ENCODE measurements at regions not wholly inside any gene's neighbourhood (a gene's known extent, or its start where the extent isn't known, plus 50 kb on each side); places are given as distances from the start of the nearest gene placed in this dataset.

- TF ChIP-seq USF2 (IDR thresholded peaks at IDR 0.05; ENCODE audit: low read depth, low read length) (no peak), RCOR1 (IDR thresholded peaks at IDR 0.05; ENCODE audit: insufficient replicate concordance, low read length) (no peak), SMC3 (IDR thresholded peaks at IDR 0.05; ENCODE audit: low read depth, low read length) (no peak), MAFK (IDR thresholded peaks at IDR 0.05; ENCODE audit: low read depth, low read length) (no peak), RAD21 (IDR thresholded peaks at IDR 0.05; ENCODE audit: low read length) (no peak)
These were observed 822.4 kb downstream of the PCDH18 start (continued) for GRCh38 chr4:136709897-136710296.

- intact Hi-C loops (cut with micrococcal nuclease) = no loop called here
- no peak overlapping the region for H3K4ac ChIP-seq (ENCODE audit: low read depth, low read length)
- H3K18ac ChIP-seq (ENCODE audit: low read depth, low read length) = no peak overlapping the region
- POLR2A ChIA-PET (ENCODE audit: unreplicated experiment) = no interaction called here
- H2BK5ac ChIP-seq (ENCODE audit: low read depth, low read length, poor library complexity, severe bottlenecking) = no peak overlapping the region
- no peak overlapping the region for H3K9ac ChIP-seq (ENCODE audit: low read depth, low read length)
- H2BK15ac ChIP-seq (ENCODE audit: low read depth, low read length) = no peak overlapping the region
- CTCF ChIA-PET = no interaction called here
- in situ Hi-C loops (cut with MboI; ENCODE audit: low sequenced_read_pairs) = no loop called here
- no peak overlapping the region for H2AK5ac ChIP-seq (ENCODE audit: low read depth, low read length)
- H3K14ac ChIP-seq (replicated peaks; ENCODE audit: low read depth, low read length) = no peak overlapping the region
- WGBS, 2 experiments (ENCODE audit: extremely low coverage in 2 of 2, insufficient read length in 1 of 2) = no CpG with 5 or more reads among the region's 7 CpGs
- H4K5ac ChIP-seq (ENCODE audit: low read depth, low read length) = no peak overlapping the region
- H2BK120ac ChIP-seq (ENCODE audit: low read depth, low read length) = no peak overlapping the region
- no peak overlapping the region for H3K27ac ChIP-seq (ENCODE audit: insufficient read depth, low read length)
- no peak overlapping the region for H3K23ac ChIP-seq (ENCODE audit: low read depth, low read length)
- dilution Hi-C loops (cut with HindIII; ENCODE audit: low sequenced_read_pairs, unreplicated experiment) = no loop called here
- TF ChIP-seq NFE2L2 (IDR thresholded peaks at IDR 0.05; ENCODE audit: low read depth, low read length) (no peak), SMC3 (IDR thresholded peaks at IDR 0.05; ENCODE audit: low read depth, low read length) (no peak), RAD21 (IDR thresholded peaks at IDR 0.05; ENCODE audit: low read length) (no peak)
- no peaks in the 10 kb centered on the region for H3K79me1 ChIP-seq (ENCODE audit: low read depth in 1 of 2, low read length in 2 of 2)
- H3K27me3 ChIP-seq (ENCODE audit: control insufficient read depth, insufficient read depth, low read length) = no peaks in the 10 kb centered on the region
- H4K91ac ChIP-seq (ENCODE audit: insufficient read depth, low read depth, low read length) = no peak overlapping the region
- H2BK20ac ChIP-seq (ENCODE audit: low read depth, low read length) = no peak overlapping the region
- no peak overlapping the region for H3K4me2 ChIP-seq (ENCODE audit: low read depth, low read length)
- no peaks in the 10 kb centered on the region for H3K9me3 ChIP-seq (ENCODE audit: control insufficient read depth, insufficient read depth, low read length)
- ATAC-seq (ENCODE audit: low read depth) (no peak), DNase-seq (no peak)
- H2AK9ac ChIP-seq (replicated peaks; ENCODE audit: low read depth, low read length, poor library complexity) = no peak overlapping the region
- H3K56ac ChIP-seq (ENCODE audit: extremely low read depth, insufficient read depth, low read length) = no peak overlapping the region
- no TSS peak for BruUV-seq (replicated peaks)
- no peak overlapping the region for H3K4me3 ChIP-seq (ENCODE audit: insufficient read depth, low read depth, low read length)
- H3K4me1 ChIP-seq (ENCODE audit: control insufficient read depth, insufficient read depth, low read length) = no peaks in the 10 kb centered on the region; the same call in 1 of the 2 replicates
- no peaks in the 10 kb centered on the region for H4K20me1 ChIP-seq (ENCODE audit: insufficient read depth, low read length)
- H3K9me1 ChIP-seq (ENCODE audit: insufficient read depth, low read length) = no peaks in the 10 kb centered on the region
- no peak overlapping the region for H4K8ac ChIP-seq (ENCODE audit: low read depth in 2 of 2, low read length in 2 of 2)
- H3K36me3 ChIP-seq (ENCODE audit: control insufficient read depth, insufficient read depth, low read length) = no peaks in the 10 kb centered on the region
- H2AFZ ChIP-seq (replicated peaks; ENCODE audit: low read length, poor library complexity) = no peak overlapping the region
These were observed 825.4 kb downstream of the PCDH18 start for GRCh38 chr4:136706942-136707341.

Data from IMR-90 (cell line).